OCI-LY3 (cell line): ENCODE measurements at regions not wholly inside any gene's neighbourhood (a gene's known extent, or its start where the extent isn't known, plus 50 kb on each side); places are given as distances from the start of the nearest gene placed in this dataset.

Source experiments
- CTCF ChIP-seq: fragments of 200-600, 300-600 bp; sonication (generic); IDR thresholded peaks from 2 replicates; pipeline ENCODE4 v1.5.1; 2014; ENCODE audit warnings: antibody characterized with exemption, low read length, low read depth
- EZH2phosphoT487 ChIP-seq: fragments of 200-600 bp; shearing (Covaris generic); IDR thresholded peaks from 2 replicates; pipeline ENCODE4 v1.6.1; 2018; ENCODE audit warnings: antibody characterized with exemption, mixed run types, low read depth

- no peak for TF ChIP-seq CTCF
- TF ChIP-seq EZH2phosphoT487 = no peak
Observed at GRCh38 chr16:72309001-72309400, 137.0 kb upstream of the PMFBP1 start.
